Activated B cell treated with CpG ODN at 0.5 μM for 24 hours (primary cell): ENCODE measurements at regions not wholly inside any gene's neighbourhood (a gene's known extent, or its start where the extent isn't known, plus 50 kb on each side); places are given as distances from the start of the nearest gene placed in this dataset.

Source experiments
- ATAC-seq: fragments of 200-7000 bp; cut with Tn5 transposase; one replicate; pipeline ENCODE4 v1.10.0; 2021; ENCODE audit warnings: low read depth, mild to moderate bottlenecking, moderate library complexity
- CTCF ChIA-PET: fragments of 350-600 bp; sonication (Branson Sonifier 250); formaldehyde crosslinking; loops from one replicate; lab custom pipeline; 2021; ENCODE audit warnings: antibody characterized with exemption; lab: Charles Lee
- POLR2A ChIA-PET: fragments of 350-600 bp; sonication (Branson Sonifier 250); formaldehyde crosslinking; loops from one replicate; lab custom pipeline; 2021; ENCODE audit warnings: antibody characterized with exemption; lab: Charles Lee
- DNase-seq: peaks from one replicate; pipeline ENCODE4 v3.0.0; 2022
- H3K27ac Mint-ChIP-seq: one replicate; pipeline ENCODE4 v1.8.0; 2020; ENCODE audit warnings: mixed read lengths
- H3K27me3 Mint-ChIP-seq: one replicate; pipeline ENCODE4 v1.8.0; 2021; ENCODE audit warnings: mixed read lengths
- H3K36me3 Mint-ChIP-seq: one replicate; pipeline ENCODE4 v1.8.0; 2021; ENCODE audit warnings: low read depth, mixed read lengths
- H3K4me1 Mint-ChIP-seq: one replicate; pipeline ENCODE4 v1.8.0; 2021; ENCODE audit warnings: mixed read lengths
- H3K4me3 Mint-ChIP-seq: one replicate; pipeline ENCODE4 v1.8.0; 2020; ENCODE audit warnings: mild to moderate bottlenecking, mixed read lengths
- H3K9me3 Mint-ChIP-seq: one replicate; pipeline ENCODE4 v1.8.0; 2020; ENCODE audit warnings: mixed read lengths
- intact Hi-C: fragments of 100-400 bp; cut with micrococcal nuclease; formaldehyde crosslinking; loops from one replicate; pipeline ENCODE4 v1.15.1; 2024
- TF ChIP-seq, protein P1 (sequence below): fragments of 200-600 bp; IDR thresholded peaks from one replicate; pipeline ENCODE4 v1.8.0; 2022; ENCODE audit warnings: antibody characterized with exemption, mild to moderate bottlenecking

DNA sequence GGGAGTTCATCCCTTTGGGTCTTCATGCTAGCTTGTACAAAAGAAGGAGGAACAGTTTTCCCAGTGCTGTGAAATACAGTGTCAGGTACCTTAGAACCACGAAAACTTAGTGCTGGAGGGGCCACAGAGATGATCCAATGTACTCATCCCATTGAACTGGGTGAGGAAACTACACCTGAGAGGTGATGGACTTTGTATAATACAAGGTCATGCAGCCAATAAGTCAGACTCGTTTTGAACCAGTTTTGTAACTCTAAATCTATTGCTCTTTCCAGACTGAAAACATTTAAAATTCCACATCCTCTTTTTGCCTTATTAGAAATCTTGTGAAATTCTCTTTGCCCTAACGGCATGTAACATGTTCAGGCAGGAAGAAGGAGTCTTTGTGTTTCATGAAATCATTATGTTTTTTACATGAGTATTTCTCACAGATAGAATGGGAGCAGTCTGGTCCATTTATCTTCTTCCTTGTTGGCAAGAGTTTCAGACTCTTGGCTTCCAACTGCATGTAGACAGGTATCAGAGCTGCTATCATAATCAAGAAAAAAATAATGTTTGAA, 146.8 kb upstream of the FBXL7 start:
- peaks cover 5% of the 10 kb centered on the region for H3K9me3 Mint-ChIP-seq
- ATAC-seq (no peak), DNase-seq (no peak)
- no peaks in the 10 kb centered on the region for H3K36me3 Mint-ChIP-seq
- TF ChIP-seq, protein P1, sequence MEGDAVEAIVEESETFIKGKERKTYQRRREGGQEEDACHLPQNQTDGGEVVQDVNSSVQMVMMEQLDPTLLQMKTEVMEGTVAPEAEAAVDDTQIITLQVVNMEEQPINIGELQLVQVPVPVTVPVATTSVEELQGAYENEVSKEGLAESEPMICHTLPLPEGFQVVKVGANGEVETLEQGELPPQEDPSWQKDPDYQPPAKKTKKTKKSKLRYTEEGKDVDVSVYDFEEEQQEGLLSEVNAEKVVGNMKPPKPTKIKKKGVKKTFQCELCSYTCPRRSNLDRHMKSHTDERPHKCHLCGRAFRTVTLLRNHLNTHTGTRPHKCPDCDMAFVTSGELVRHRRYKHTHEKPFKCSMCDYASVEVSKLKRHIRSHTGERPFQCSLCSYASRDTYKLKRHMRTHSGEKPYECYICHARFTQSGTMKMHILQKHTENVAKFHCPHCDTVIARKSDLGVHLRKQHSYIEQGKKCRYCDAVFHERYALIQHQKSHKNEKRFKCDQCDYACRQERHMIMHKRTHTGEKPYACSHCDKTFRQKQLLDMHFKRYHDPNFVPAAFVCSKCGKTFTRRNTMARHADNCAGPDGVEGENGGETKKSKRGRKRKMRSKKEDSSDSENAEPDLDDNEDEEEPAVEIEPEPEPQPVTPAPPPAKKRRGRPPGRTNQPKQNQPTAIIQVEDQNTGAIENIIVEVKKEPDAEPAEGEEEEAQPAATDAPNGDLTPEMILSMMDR, result no peak
- intact Hi-C loops, result no loop called here
- no peaks in the 10 kb centered on the region for H3K27me3 Mint-ChIP-seq
- POLR2A ChIA-PET, result no interaction called here
- H3K4me3 Mint-ChIP-seq, result no peak overlapping the region
- H3K27ac Mint-ChIP-seq, result no peak overlapping the region
- CTCF ChIA-PET, result no interaction called here
- no peaks in the 10 kb centered on the region for H3K4me1 Mint-ChIP-seq

GRCh38 chr5:15350614-15351013, 149.4 kb upstream of the FBXL7 start:
- Mint-ChIP-seq H3K4me3 (no peak overlapping the region), H3K36me3 (no peaks in the 10 kb centered on the region), H3K4me1 (no peaks in the 10 kb centered on the region), H3K9me3 (peaks cover 4% of the 10 kb centered on the region), H3K27me3 (no peaks in the 10 kb centered on the region), H3K27ac (no peak overlapping the region)
- DNase-seq (no peak), ATAC-seq (no peak)
- CTCF ChIA-PET, result no interaction called here
- intact Hi-C loops, result no loop called here
- TF ChIP-seq, protein P1, result no peak
- POLR2A ChIA-PET, result no interaction called here

DNA sequence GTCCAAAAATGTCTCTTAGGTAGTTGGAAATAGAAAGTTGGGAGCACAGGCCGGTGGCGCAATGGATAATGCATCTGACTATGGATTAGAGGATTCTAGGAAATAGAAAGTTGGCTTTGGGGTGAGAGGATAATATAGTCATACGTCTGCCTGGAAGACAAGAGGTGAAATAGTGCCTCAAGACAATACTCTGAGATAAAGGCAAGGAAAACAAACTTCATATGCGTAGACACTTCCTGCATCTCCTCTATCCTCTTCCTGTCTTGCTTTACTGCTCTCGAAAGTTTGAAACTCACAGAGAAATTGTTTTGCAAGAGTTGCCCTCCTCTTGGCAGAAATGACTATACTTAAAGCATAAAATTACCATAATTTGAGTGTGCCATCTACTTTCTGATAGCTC, 153.2 kb upstream of the FBXL7 start:
- no peaks in the 10 kb centered on the region for H3K4me1 Mint-ChIP-seq
- ChIA-PET POLR2A (no interaction called here), CTCF (no interaction called here)
- no peak for DNase-seq
- H3K27me3 Mint-ChIP-seq, result no peaks in the 10 kb centered on the region
- H3K4me3 Mint-ChIP-seq, result no peak overlapping the region
- no peak for ATAC-seq
- TF ChIP-seq, protein P1, result no peak
- H3K27ac Mint-ChIP-seq, result no peak overlapping the region
- H3K9me3 Mint-ChIP-seq, result peaks cover 6% of the 10 kb centered on the region
- no peaks in the 10 kb centered on the region for H3K36me3 Mint-ChIP-seq
- intact Hi-C loops, result no loop called here

- Mint-ChIP-seq H3K27ac (no peak overlapping the region), H3K36me3 (no peaks in the 10 kb centered on the region), H3K27me3 (no peaks in the 10 kb centered on the region), H3K9me3 (peaks cover 6% of the 10 kb centered on the region), H3K4me3 (no peak overlapping the region), H3K4me1 (no peaks in the 10 kb centered on the region)
- intact Hi-C loops, result no loop called here
- ChIA-PET POLR2A (no interaction called here), CTCF (no interaction called here)
- no peak for ATAC-seq
- TF ChIP-seq, protein P1, result no peak
- DNase-seq, result no peak
These were observed 155.0 kb upstream of the FBXL7 start for GRCh38 chr5:15344954-15345353.

DNA sequence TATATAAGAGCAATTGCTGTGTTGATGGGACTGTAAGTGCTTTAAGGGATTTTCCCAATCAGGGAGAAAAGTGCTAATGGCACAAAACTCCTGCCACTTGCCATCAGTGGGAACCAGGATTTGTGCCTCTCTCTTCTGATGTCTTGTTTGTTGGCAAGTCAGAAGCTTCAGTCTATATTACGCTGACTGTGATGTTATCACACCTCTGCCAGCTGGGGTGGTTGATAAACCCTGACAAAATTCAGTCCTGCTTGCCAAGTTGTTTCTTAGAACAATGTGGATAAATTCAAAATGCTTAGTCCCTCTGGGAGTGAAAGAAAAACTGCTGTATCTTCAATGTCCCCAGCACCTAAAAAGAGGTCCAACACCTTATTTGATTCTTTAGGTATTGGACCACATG, 161.4 kb upstream of the FBXL7 start:
- DNase-seq (no peak), ATAC-seq (no peak)
- H3K4me1 Mint-ChIP-seq, result no peaks in the 10 kb centered on the region
- H3K36me3 Mint-ChIP-seq, result no peaks in the 10 kb centered on the region
- intact Hi-C loops, result no loop called here
- H3K27me3 Mint-ChIP-seq, result no peaks in the 10 kb centered on the region
- H3K27ac Mint-ChIP-seq, result no peak overlapping the region
- POLR2A ChIA-PET, result interaction anchor here (0.6 kb wide), 1 partner anchor 1788 kb away, joined by 3 read pairs; no protein-coding TSS in a partner anchor
- H3K9me3 Mint-ChIP-seq, result peaks cover 4% of the 10 kb centered on the region
- TF ChIP-seq, protein P1, result no peak
- CTCF ChIA-PET, result no interaction called here
- H3K4me3 Mint-ChIP-seq, result no peak overlapping the region
